HEK293T (cell line): ENCODE measurements at regions not wholly inside any gene's neighbourhood (a gene's known extent, or its start where the extent isn't known, plus 50 kb on each side); places are given as distances from the start of the nearest gene placed in this dataset.
"Not testable (repeated sequence)": the region's sequence is repeated elsewhere in the genome, so short reads cannot be mapped to it uniquely, and the experiment has no call there.

Experiments used
- CTCF ChIA-PET: fragments of 350-600 bp; formaldehyde crosslinking; extraction: SDS; loops from one replicate; lab custom pipeline; 2021; ENCODE audit warnings: antibody characterized with exemption, inconsistent platforms; lab: Yijun Ruan, JAX
- POLR2A ChIA-PET: fragments of 350-600 bp; formaldehyde crosslinking; extraction: SDS; loops from one replicate; lab custom pipeline; 2020; ENCODE audit warnings: antibody characterized with exemption, inconsistent platforms; lab: Yijun Ruan, JAX
- DNase-seq: peaks from one replicate; pipeline ENCODE4 v3.0.0; 2012; ENCODE audit warnings: mixed read lengths; ENCODE audit errors: extremely low spot score
- ARNT ChIP-seq: fragments of 450-650 bp; IDR thresholded peaks from 2 replicates; pipeline ENCODE4 v1.6.1; 2017; ENCODE audit warnings: mild to moderate bottlenecking
- BHLHE40 ChIP-seq: fragments of 450-650 bp; IDR thresholded peaks from 2 replicates; pipeline ENCODE4 v1.6.1; 2016; ENCODE audit warnings: mild to moderate bottlenecking, moderate library complexity, borderline replicate concordance
- CTBP1 ChIP-seq: fragments of 450-650 bp; IDR thresholded peaks from 2 replicates; pipeline ENCODE4 v1.6.1; 2016; ENCODE audit warnings: borderline replicate concordance
- ELF4 ChIP-seq: fragments of 450-650 bp; IDR thresholded peaks from 2 replicates; pipeline ENCODE4 v1.6.1; 2017; ENCODE audit warnings: antibody characterized with exemption
- FOXA1 ChIP-seq: fragments of 450-650 bp; IDR thresholded peaks from 2 replicates; pipeline ENCODE4 v1.6.1; 2016; ENCODE audit warnings: mild to moderate bottlenecking
- FOXK2 ChIP-seq: fragments of 450-650 bp; IDR thresholded peaks from 2 replicates; pipeline ENCODE4 v1.6.1; 2016; ENCODE audit warnings: mild to moderate bottlenecking
- FOXM1 ChIP-seq: fragments of 450-650 bp; IDR thresholded peaks from 2 replicates; pipeline ENCODE4 v1.6.1; 2017; ENCODE audit warnings: mild to moderate bottlenecking, borderline replicate concordance
- HDGF ChIP-seq: fragments of 450-650 bp; IDR thresholded peaks from 2 replicates; pipeline ENCODE4 v1.6.1; 2017; ENCODE audit warnings: antibody characterized with exemption, borderline replicate concordance
- L3MBTL2 ChIP-seq: fragments of 450-650 bp; conservative IDR thresholded peaks from 2 replicates; pipeline ENCODE4 v1.6.1; 2016; ENCODE audit warnings: mild to moderate bottlenecking
- LEF1 ChIP-seq: fragments of 450-650 bp; IDR thresholded peaks from 2 replicates; pipeline ENCODE4 v1.6.1; 2017; ENCODE audit warnings: mild to moderate bottlenecking, borderline replicate concordance
- NFRKB ChIP-seq: fragments of 450-650 bp; IDR thresholded peaks from 2 replicates; pipeline ENCODE4 v1.6.1; 2016; ENCODE audit warnings: mild to moderate bottlenecking, moderate library complexity
- PKNOX1 ChIP-seq: fragments of 450-650 bp; IDR thresholded peaks from 2 replicates; pipeline ENCODE4 v1.6.1; 2016
- SP1 ChIP-seq: fragments of 450-650 bp; IDR thresholded peaks from 2 replicates; pipeline ENCODE4 v1.6.1; 2017
- SUZ12 ChIP-seq: fragments of 450-650 bp; IDR thresholded peaks from 2 replicates; pipeline ENCODE4 v1.6.1; 2016; ENCODE audit warnings: mild to moderate bottlenecking
- TARDBP ChIP-seq: fragments of 450-650 bp; IDR thresholded peaks from 2 replicates; pipeline ENCODE4 v1.6.1; 2016
- ZNF384 ChIP-seq: fragments of 450-650 bp; IDR thresholded peaks from 2 replicates; pipeline ENCODE4 v1.6.1; 2016

- CTCF ChIA-PET, result no interaction called here
- no peak for DNase-seq
- POLR2A ChIA-PET, result no interaction called here
- no peak for TF ChIP-seq SP1
- no peak for TF ChIP-seq NFRKB
- no peak for TF ChIP-seq L3MBTL2
- no peak for TF ChIP-seq PKNOX1
- no peak for TF ChIP-seq CTBP1
- no peak for TF ChIP-seq ZNF384
- no peak for TF ChIP-seq HDGF
- no peak for TF ChIP-seq SUZ12
- no peak for TF ChIP-seq FOXA1
- TF ChIP-seq LEF1, result no peak
- no peak for TF ChIP-seq TARDBP
- no peak for TF ChIP-seq FOXM1
- TF ChIP-seq ARNT, result no peak
- TF ChIP-seq FOXK2, result no peak
These were observed 200.3 kb downstream of the DLL1 start for GRCh38 chr6:170090561-170090960.

- no peak for TF ChIP-seq PKNOX1
- TF ChIP-seq ZNF384, result no peak
- no peak for TF ChIP-seq NFRKB
- no peak for TF ChIP-seq SP1
- no peak for TF ChIP-seq BHLHE40
- TF ChIP-seq ELF4, result no peak
- no peak for TF ChIP-seq ARNT
- TF ChIP-seq TARDBP, result no peak
- TF ChIP-seq SUZ12, result no peak
- TF ChIP-seq HDGF, result no peak
- no peak for TF ChIP-seq FOXK2
- TF ChIP-seq L3MBTL2, result no peak
- no peak for TF ChIP-seq CTBP1
- TF ChIP-seq LEF1, result no peak
- TF ChIP-seq FOXM1, result no peak
- TF ChIP-seq FOXA1, result no peak
- DNase-seq, result no peak
- CTCF ChIA-PET, result no interaction called here
- POLR2A ChIA-PET, result no interaction called here
These were observed 200.9 kb downstream of the DLL1 start for GRCh38 chr6:170089963-170090362.

DNA sequence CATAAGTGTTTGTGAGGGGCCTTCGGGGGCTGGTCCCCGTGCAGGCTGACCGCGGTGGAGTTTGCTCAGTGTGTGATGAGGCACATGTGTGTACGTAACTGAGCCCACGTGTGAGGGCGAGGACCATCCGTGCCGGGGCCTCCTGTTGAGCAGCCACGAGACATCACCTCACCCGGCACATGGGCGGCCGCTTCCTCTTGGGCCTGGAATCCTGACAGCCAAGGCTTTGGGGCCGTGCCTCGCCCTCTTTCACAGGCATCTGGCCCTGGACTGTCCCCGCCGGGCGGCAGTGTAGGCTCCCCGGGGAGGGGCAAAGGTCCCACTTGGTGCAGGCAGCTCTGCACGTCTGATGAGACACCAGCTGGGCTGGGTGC is 202.3 kb downstream of the DLL1 start:
- TF ChIP-seq CTBP1 (no peak), ARNT (no peak), ZNF384 (no peak), NFRKB (no peak), BHLHE40 (no peak), SUZ12 (no peak), LEF1 (no peak), FOXK2 (no peak), L3MBTL2 (no peak), FOXM1 (no peak), HDGF (no peak)
- DNase-seq, result no peak
- POLR2A ChIA-PET, result no interaction called here
- CTCF ChIA-PET, result interaction anchor here (0.6 kb wide), 1 partner anchor 19 kb away, joined by 3 read pairs; no protein-coding TSS in a partner anchor

DNA sequence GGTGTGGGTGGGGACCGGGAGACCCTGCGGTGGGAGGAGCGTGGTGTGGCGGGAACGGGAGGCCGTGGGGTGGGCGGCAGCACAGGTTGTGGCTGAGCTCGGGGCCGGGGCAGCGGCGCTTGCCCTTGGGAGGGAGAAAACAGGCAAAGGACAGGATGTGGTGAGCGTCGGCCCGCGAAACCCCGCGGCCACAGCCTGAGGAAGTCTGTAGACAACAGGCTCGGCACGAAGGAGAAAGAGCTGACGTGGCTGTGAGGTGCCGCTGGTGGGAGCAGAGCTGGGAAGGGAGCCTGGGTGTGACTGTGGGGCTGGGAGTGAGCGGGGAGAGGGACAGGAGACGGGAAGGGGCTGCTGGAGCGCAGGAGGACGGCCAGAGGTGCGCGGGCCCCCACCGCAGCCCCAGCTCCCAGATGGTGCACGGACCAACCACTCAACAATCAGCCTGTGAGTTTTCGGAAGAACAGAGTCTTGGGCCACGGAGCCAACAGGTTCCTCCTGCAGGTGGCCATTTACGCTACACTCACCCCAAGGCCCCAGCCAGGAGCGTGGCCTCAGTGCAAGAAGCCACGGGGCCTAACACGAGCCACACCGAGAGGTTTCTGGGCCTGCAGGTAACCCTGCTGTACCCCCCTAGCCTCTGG is 202.8 kb downstream of the DLL1 start:
- CTCF ChIA-PET, result interaction anchor here (0.6 kb wide), 1 partner anchor 20 kb away, joined by 3 read pairs; no protein-coding TSS in a partner anchor
- TF ChIP-seq L3MBTL2 (no peak), LEF1 (no peak), TARDBP (no peak), SP1 (no peak), PKNOX1 (no peak), SUZ12 (no peak), HDGF (no peak), FOXA1 (no peak), ELF4 (no peak), CTBP1 (no peak), FOXK2 (no peak), NFRKB (no peak), ZNF384 (no peak), ARNT (no peak), BHLHE40 (no peak), FOXM1 (no peak)
- no peak for DNase-seq
- POLR2A ChIA-PET, result no interaction called here

GRCh38 chr6:170087421-170087780 is 203.5 kb downstream of the DLL1 start:
- DNase-seq, CTCF ChIA-PET, POLR2A ChIA-PET: not testable (repeated sequence)

- TF ChIP-seq ARNT (no peak), CTBP1 (no peak), BHLHE40 (no peak), TARDBP (no peak), FOXA1 (no peak), FOXK2 (no peak), SP1 (no peak), NFRKB (no peak), FOXM1 (no peak)
- ChIA-PET POLR2A (no interaction called here), CTCF (no interaction called here)
- no peak for DNase-seq
These were observed 204.0 kb downstream of the DLL1 start for GRCh38 chr6:170086639-170087420.
